Prostate gland (tissue), 2 donors: ENCODE measurements at regions not wholly inside any gene's neighbourhood (a gene's known extent, or its start where the extent isn't known, plus 50 kb on each side); places are given as distances from the start of the nearest gene placed in this dataset.

ENCODE experiments used
- DNase-seq: peaks from one replicate; pipeline ENCODE4 v3.0.0-alpha.2; 2019; ENCODE audit warnings: low spot score
- H3K27ac ChIP-seq, 2 donors: fragments of 200-600 bp; sonication (generic); 2 replicates each; pipeline ENCODE4 v1.5.1; 2017 to 2019
- H3K27me3 ChIP-seq: fragments of 200-600 bp; sonication (generic); replicated peaks from 2 replicates; pipeline ENCODE4 v1.5.1; 2019; ENCODE audit not compliant: insufficient read depth
- H3K36me3 ChIP-seq, 2 donors: fragments of 200-600 bp; sonication (generic); 1 replicate in 1 of 2; 2 replicates in 1 of 2; pipeline versions ENCODE4 v1.5.1 to v1.8.1; 2017 to 2019
- H3K4me1 ChIP-seq: fragments of 200-600 bp; sonication (generic); replicated peaks from 2 replicates; pipeline ENCODE4 v1.5.1; 2019
- H3K4me3 ChIP-seq, 2 donors: fragments of 200-600 bp; sonication (generic); 2 replicates each; pipeline ENCODE4 v1.5.1; 2017 to 2019
- H3K9me3 ChIP-seq: fragments of 200-600 bp; sonication (generic); 2 replicates; pipeline ENCODE4 v1.5.1; 2017
- CTCF ChIP-seq, 4 experiments: fragments of 200-600 bp in 2 of 4; fragments of 450-650 bp in 2 of 4; sonication (generic) in 2 of 4; IDR thresholded peaks; 1 replicate in 3 of 4; 2 replicates in 1 of 4; pipeline ENCODE4 v1.5.1; 2016 to 2019; ENCODE audit warnings: antibody characterized with exemption in 4 of 4, mild to moderate bottlenecking in 2 of 4, moderate library complexity in 2 of 4
- POLR2A ChIP-seq: fragments of 450-650 bp; IDR thresholded peaks from one replicate; pipeline ENCODE4 v1.6.1; 2016; ENCODE audit warnings: antibody characterized with exemption, mild to moderate bottlenecking
- POLR2AphosphoS5 ChIP-seq: sonication (generic); formaldehyde crosslinking; IDR thresholded peaks from one replicate; pipeline ENCODE4 v1.6.1; 2017; ENCODE audit warnings: antibody characterized with exemption
- WGBS: methylation state at CpG from one replicate; pipeline ENCODE4 v1.1.5; 2018; 5-methylcytosine and 5-hydroxymethylcytosine counted together
- intact Hi-C: fragments of 100-400 bp; cut with DNase I; formaldehyde crosslinking; loops from one replicate; pipeline ENCODE4 v1.14.2; 2022

DNA sequence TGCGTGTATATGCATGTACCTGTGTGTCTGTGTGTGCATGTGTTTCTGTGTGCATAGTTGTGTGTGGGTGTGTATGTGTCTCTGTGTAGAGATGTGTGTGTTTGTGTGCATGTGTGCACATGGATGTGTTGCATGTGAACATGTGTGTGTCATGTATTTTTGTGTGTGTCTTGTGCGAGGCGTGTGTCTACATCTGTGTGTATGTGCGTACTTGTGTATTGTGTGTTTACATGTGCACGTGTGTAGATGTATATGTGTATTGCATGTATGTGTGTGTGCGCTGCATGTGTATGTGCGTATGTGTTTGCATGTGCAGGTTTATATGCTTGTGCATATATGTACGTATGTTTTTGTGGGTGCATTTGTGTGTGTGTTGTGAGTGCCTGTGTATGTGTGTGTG, 735.2 kb downstream of the GALR1 start:
- TF ChIP-seq POLR2AphosphoS5 (no peak), CTCF (IDR thresholded peaks at IDR 0.05) (no peak), POLR2A (no peak)
- Histone ChIP-seq H3K36me3 (no peaks in the 10 kb centered on the region), H3K4me3 (no peak overlapping the region), H3K4me1 (no peaks in the 10 kb centered on the region), H3K27me3 (no peaks in the 10 kb centered on the region), H3K27ac (no peak overlapping the region), H3K9me3 (no peaks in the 10 kb centered on the region)
- intact Hi-C loops: no loop called here
- 94% methylated on average over 8 of the region's 8 CpGs for WGBS
- no peak for DNase-seq

DNA sequence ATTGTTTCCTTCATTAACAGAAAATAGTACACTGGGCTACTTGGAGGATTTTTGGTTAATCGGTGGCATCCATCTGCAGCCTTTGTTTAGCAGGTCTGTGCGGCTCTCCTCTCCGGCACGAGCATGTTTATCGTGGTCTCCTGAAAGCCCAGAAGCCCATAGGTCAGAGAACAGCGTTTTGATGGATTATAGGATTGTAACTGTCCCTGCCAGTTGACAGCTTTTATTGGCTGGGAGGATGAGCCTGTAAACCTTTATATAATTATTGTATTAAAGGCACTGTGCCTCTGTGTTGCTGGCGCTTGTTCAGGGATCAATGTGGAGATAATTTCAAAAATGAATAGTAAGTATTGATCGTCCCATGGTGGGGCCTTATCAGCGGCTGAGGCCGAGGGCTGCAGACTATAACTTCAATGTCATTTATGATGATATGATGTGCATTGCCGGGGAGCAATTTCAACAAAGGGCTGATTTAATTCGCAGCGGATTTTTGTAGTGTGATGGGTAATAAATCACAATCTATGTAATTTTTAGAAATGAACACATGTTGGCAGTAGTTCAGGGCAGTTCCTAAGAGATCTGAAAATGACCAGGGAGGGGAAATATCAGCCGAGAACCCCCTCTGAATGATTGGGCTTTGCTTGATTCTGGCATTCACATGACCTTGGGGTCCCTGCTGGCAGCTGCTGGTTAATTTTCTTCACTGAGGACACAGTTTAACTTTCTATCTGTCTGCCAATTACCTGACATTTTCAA, 736.1 kb downstream of the GALR1 start:
- no peak for DNase-seq
- TF ChIP-seq CTCF (IDR thresholded peaks at IDR 0.05) (no peak), POLR2AphosphoS5 (no peak), POLR2A (no peak)
- Histone ChIP-seq H3K4me1 (no peaks in the 10 kb centered on the region), H3K4me3 (no peak overlapping the region), H3K9me3 (no peaks in the 10 kb centered on the region), H3K27ac (no peak overlapping the region), H3K27me3 (no peaks in the 10 kb centered on the region), H3K36me3 (no peaks in the 10 kb centered on the region)
- intact Hi-C loops: no loop called here
- 24% methylated on average over 14 of the region's 14 CpGs for WGBS

DNA sequence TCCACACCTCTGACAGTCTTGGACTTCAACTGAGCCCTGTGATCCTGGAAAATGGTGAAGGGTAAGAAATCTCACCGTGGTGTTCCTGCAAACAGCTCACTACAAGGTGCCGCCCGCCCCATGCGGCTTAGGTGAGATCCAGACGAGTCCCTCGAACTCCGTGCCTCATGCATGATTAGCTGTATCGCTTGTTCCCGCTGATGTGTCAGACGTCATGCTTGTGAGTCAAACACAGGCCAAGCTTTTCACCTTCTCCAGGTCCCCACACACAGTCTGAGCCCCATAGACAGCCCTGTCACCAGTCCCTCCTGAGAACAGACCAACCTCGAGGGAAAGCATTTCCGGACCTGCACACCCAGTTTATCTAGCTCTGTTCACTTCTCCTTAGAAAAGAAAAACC, 740.5 kb downstream of the GALR1 start:
- no peaks in the 10 kb centered on the region for H3K9me3 ChIP-seq
- WGBS: 93% methylated on average over 12 of the region's 12 CpGs
- TF ChIP-seq CTCF (IDR thresholded peaks at IDR 0.05): no peak
- TF ChIP-seq POLR2A: no peak
- TF ChIP-seq POLR2AphosphoS5: no peak

GRCh38 chr18:77990901-77991300, 741.3 kb downstream of the GALR1 start:
- 92% methylated on average over 13 of the region's 13 CpGs for WGBS
- intact Hi-C loops: no loop called here

More for the DNA sequence above, 740.5 kb downstream of the GALR1 start:
- intact Hi-C loops: no loop called here
- H3K4me3 ChIP-seq: no peak overlapping the region
- H3K27me3 ChIP-seq: no peaks in the 10 kb centered on the region
- DNase-seq: no peak
- no peaks in the 10 kb centered on the region for H3K36me3 ChIP-seq
- no peak overlapping the region for H3K27ac ChIP-seq
- no peaks in the 10 kb centered on the region for H3K4me1 ChIP-seq

More at GRCh38 chr18:77990901-77991300, 741.3 kb downstream of the GALR1 start:
- Histone ChIP-seq H3K27ac (no peak overlapping the region), H3K4me3 (no peak overlapping the region), H3K36me3 (no peaks in the 10 kb centered on the region), H3K9me3 (no peaks in the 10 kb centered on the region), H3K4me1 (no peaks in the 10 kb centered on the region), H3K27me3 (no peaks in the 10 kb centered on the region)
- TF ChIP-seq POLR2A: no peak
- TF ChIP-seq POLR2AphosphoS5: no peak
- no peak for TF ChIP-seq CTCF (IDR thresholded peaks at IDR 0.05)
- DNase-seq: no peak
